ENCODE measurements at regions not wholly inside any gene's neighbourhood (a gene's known extent, or its start where the extent isn't known, plus 50 kb on each side); places are given as distances from the start of the nearest gene placed in this dataset.
"Not testable (repeated sequence)": the region's sequence is repeated elsewhere in the genome, so short reads cannot be mapped to it uniquely, and the experiment has no call there.

DNA sequence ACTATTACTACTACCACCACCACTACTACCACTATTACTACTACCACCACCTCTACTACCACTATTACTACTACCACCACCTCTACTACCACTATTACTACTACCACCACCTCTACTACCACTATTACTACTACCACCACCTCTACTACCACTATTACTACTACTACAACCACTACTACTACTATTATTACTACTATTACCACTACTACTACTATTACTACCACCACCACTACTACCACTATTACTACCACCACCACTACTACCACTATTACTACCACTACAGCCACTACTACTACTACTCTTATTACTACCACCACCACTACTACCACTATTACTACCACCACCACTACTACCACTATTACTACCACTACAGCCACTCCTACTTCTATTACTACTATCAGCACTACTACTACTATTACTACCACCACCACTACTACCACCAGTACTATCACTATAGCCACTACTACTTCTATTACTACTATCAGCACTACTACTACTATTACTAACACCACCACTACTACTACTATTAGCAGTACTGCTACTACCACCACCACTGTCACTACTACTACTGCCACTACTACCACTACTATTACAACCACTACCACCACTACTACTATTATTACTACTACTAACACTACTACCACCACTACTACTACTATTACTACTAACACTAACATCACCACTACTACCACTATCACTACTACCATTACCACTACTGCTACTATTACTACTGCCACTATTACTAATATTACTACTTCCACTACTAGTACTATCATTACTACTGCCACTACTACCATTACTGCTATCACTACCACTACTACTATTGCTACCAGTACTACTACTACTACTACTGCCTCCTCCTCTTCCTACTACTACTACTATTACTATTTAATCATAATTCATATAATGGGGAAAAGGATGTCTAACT, 669.2 kb upstream of the SOX11 start:
- DNase-seq (ENCODE audit: missing footprints); ATAC-seq: not testable (repeated sequence)

DNA sequence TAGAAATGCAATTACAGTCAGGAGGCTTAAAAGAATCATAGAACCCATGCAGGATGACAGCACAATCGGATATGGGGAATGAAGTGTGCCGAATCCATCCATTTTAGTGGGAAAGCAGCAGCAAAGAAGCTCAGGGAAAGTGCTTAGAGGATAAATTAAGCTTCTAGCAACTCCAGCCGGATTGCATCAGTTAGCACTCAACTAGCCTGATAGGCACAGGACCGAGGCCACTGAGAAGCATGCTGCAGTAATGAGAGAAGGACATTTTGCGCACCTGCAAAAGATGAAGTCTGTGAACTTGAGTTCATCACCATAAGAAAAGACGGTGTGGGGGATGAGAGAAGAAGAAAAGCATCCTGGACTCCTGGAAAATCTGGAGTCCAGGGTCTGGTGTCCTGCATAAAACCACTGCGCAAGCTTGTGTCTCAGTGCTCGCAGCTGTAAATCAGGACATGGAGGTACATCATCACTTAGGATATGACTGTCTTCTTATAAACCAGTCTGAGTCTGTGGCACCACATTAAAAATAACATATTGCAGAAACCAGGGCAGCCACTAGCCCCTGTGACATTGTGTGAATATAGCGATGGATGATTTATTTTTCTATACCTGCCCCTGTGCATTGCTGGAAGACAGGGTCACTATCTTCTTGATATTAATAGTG, 665.5 kb upstream of the SOX11 start:
- intact Hi-C loops (cut with DNase I), result no loop called here
- no peak for ATAC-seq
- DNase-seq (ENCODE audit: missing footprints), result no peak

More for the DNA sequence above, 669.2 kb upstream of the SOX11 start:
- intact Hi-C loops (cut with DNase I), result not testable (repeated sequence)

DNA sequence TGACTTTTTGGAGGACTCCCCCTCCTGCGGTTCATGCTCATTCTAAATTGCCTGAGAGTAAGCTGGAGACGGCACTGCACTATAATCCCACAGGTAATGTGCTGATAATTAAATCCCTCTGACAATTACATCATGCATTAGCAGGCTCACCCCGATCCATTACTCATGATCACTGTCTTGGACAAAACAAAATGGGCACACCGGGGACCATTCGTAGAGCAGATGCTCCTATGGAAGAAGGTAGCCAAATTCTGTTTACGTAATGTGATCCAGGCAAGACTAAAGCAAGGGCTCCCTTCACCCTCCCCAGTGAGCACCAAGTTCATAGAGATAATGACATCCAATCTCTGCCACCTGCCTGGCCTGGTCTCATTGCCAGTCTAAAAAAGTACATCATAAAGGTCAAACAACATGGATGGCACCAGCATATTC, 657.1 kb upstream of the SOX11 start:
- no peak for ATAC-seq
- no peak for DNase-seq (ENCODE audit: missing footprints)

DNA sequence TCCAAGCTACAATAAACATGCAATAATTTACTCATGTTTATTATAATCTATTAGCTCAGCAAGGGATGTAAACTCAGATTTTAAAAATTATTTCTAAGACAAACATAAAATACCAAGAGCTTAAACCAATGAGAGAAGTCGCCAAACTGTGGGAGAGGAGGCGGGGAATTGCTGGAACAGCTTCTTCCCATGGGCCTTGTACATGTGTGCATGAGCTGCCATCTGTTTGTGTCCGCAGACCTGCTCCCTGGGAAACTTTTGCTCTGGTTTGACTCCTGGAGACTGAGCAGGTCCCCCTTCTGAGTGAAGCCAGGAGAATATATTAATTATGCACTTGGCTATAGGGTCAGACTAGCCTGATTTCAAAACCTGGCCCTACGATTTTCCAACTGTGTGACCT, 655.9 kb upstream of the SOX11 start:
- intact Hi-C loops (cut with DNase I), result no loop called here
- DNase-seq (ENCODE audit: missing footprints) (no peak), ATAC-seq (no peak)

More for the DNA sequence above, 657.1 kb upstream of the SOX11 start:
- intact Hi-C loops (cut with DNase I), result no loop called here

DNA sequence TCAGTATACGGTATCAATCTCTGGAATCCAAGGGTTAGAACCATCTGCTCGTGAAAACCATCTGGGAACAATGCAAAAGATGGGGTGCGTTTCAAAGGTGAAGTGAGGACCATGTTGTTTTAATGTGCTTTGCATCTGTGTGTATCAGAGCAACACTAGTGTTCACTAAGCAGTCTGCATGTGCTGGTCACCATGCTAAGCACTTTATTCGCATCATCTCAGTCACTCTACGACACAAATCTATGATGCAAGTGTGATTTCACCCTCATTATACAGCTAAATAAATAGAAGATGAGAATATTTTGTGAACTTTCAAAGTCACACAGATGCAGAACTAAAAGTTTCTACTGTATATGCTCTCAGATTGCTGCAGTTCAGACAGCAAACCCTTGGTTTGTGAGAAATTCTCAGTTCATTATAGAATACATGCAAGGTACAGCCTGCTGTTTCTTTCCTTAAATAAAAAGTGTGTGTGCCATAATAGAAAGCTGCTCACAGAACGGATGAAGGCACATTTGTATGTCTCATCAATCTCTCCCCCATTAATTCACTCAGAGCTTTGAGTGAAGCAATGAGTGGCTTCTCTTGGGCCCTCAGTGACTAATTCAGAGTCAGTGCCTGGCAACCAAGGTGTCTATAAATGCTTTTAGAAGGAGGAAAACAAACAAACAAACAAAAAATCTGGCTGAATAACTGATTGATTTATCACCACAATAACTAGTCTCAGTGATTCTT, 652.8 kb upstream of the SOX11 start:
- intact Hi-C loops (cut with DNase I), result no loop called here
- DNase-seq (ENCODE audit: missing footprints) (no peak), ATAC-seq (no peak)

DNA sequence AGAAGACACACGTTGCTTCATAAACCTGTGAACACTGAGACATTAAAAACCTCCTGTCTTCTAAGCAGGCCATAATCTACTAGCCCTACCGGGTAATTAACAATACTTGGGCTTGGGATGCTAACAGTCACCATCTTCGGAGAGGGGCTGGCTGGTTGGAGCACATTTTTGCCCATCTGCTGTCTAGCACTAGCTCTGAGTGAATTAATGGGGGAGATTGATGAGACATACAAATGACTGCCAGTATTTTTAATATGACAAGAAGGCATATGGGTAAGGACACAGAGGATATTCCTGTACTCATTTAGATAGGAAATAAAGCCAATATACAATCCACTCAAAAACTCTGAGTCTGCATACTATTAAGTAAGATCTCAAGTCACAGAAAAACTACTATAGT, 651.6 kb upstream of the SOX11 start:
- intact Hi-C loops (cut with DNase I), result no loop called here
- no peak for ATAC-seq

DNA sequence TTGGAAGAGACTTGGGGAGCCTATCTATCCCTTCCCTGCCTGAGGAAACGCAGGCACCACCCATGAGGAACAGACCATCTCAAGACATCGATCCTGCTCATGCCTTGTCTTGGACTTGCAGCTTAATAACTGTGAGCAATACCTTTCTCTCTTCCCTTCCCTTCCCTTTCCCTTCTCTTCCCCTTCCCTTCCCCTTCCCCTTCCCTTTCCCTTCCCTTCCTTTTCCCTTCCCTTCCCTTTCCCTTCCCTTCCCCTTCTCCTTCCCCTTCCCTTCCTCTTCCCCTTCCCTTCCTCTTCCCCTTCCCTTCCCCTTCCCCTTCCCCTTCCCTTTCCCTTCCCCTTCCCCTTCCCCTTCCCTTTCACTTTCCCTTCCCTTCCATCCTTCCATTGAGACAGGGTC, 650.7 kb upstream of the SOX11 start:
- DNase-seq (ENCODE audit: missing footprints) (no peak), ATAC-seq (no peak)
- intact Hi-C loops (cut with DNase I), result no loop called here

More for the DNA sequence above, 651.6 kb upstream of the SOX11 start:
- DNase-seq (ENCODE audit: missing footprints), result no peak

DNA sequence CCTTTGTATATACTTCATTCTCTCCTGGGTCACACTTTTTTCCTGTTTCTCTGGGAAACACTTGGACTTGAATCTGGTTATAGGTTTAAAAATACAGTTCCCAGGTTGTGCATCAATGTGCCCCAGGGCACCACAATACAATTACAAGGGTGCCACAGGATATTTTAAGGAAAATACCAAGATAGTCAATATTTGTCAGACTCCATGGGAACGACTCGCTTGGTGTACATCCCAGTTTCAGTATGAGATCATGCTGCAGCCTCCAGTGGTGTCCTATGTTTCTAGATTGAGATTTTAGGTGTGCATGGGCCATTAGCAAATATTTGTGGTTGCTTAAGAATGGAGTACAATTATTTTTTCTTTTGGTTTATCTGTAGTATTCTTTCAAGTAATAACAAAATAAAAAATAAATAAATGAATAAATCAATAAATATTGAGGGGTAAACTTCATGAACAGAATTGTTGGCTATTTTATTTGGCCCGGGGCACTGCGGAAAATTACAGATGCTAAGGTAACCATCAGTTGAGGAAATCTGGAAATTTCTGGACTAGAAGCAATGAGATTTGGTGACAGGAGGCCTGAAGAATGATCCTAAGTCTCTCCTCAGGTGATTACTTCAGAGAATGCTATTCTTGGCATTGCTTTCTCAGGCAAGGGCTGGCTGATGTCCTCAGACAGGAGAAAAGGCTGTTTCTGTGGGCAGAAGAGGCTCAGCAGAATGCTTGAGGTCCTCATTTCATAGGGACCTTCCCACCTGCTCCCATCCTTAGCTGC, 649.3 kb upstream of the SOX11 start:
- intact Hi-C loops (cut with DNase I), result no loop called here
- no peak for ATAC-seq
- no peak for DNase-seq (ENCODE audit: missing footprints)

DNA sequence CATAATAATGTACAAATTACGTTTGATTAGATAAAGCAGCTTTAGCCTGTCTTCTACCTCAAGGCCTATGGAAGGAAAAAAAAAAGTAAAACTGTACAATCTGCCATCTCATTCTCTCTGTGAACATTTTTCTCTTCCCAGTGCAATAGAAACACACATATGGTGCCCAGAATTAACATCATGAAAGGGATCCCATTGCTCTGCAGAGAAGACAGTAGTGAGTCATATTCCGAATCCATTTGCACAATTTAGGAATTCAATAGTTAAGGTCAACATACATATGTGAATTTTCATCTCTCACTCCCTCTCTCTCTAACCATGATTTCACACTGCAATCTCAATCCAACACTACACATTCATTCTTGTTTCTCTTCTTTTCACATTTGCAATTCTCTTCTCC, 640.9 kb upstream of the SOX11 start:
- intact Hi-C loops (cut with DNase I), result no loop called here
- ATAC-seq (no peak), DNase-seq (ENCODE audit: missing footprints) (no peak)

DNA sequence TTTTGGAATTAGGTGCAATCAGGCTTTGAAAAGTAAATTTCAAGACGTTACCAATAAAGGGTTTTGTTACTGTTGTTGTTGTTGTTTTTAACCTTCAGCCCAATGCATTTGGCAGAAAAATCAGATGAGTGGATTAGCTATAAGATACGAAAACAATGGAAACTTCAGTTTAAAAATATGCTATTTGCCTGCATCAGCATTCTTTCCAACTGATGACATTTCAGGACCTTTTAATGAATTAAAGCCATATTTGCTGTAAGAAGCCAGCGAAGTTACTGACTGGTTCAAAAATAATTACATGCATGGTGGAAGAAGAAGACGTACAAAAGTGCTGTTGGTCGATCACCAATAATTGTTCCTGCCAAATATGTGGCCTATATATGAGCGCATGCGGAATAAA, 639.3 kb upstream of the SOX11 start:
- DNase-seq (ENCODE audit: missing footprints) (no peak), ATAC-seq (no peak)
- intact Hi-C loops (cut with DNase I), result no loop called here

DNA sequence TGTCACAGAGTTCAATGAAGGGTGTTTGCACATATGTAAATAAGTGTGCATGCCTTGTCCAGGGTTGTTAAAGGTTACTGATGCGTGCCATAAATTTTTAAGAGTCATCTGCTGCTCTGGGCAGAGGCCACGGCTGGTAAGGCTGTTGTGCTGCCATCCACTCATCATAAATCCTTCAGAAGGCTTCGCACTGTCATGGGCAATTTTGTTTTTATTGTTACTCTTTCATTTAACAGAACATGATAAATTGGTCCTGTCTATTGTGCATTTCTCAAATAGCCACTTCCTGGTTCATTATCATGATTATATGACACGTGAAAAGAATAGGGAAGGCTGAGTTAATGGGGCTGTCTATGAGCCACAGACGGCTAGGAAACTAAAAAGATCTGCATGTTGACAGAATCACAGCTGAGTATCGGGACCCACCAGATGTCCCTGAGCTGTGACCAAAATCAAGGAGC, 634.3 kb upstream of the SOX11 start:
- intact Hi-C loops (cut with DNase I), result no loop called here
- ATAC-seq, result no peak
- DNase-seq (ENCODE audit: missing footprints), result no peak

DNA sequence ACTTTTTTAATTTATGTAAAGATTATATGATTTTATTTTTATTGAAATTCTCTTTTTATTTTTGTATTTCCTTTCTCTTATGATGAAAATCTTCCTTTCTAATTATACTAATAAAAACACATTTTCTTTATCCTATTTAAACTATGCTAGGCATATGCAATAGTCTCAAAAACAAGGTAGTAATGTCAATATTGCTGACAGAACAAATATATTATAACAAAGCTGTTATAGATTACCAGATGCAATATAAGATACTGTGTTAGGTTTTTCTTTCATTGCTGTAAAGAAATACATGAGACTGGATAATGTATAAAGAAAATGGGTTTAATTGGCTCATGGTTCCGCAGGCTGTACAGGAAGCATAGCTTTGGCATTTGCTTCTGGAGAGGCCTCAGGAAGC, 631.2 kb upstream of the SOX11 start:
- intact Hi-C loops (cut with DNase I), result no loop called here
- DNase-seq (ENCODE audit: missing footprints) (no peak), ATAC-seq (no peak)

DNA sequence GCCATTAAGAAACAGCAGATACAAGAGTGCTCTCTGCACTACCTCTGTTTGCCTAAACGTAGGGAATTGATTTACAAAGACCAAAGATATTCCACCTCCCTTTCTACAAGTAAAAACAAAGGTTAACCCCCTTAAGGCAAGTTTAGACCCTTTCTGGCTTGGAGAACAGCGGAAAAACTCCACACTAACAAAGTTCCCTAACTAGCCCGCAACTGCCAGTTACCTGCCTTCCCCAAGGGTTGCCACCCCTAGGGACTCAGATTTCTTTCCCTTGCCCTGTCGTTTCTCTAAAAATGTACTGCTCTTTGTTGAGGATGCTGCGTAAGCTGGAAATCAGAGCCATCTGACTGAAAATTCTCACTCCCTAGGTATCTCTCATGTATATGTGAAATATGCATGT, 627.5 kb upstream of the SOX11 start:
- intact Hi-C loops (cut with DNase I), result no loop called here
- no peak for ATAC-seq
- DNase-seq (ENCODE audit: missing footprints), result no peak

DNA sequence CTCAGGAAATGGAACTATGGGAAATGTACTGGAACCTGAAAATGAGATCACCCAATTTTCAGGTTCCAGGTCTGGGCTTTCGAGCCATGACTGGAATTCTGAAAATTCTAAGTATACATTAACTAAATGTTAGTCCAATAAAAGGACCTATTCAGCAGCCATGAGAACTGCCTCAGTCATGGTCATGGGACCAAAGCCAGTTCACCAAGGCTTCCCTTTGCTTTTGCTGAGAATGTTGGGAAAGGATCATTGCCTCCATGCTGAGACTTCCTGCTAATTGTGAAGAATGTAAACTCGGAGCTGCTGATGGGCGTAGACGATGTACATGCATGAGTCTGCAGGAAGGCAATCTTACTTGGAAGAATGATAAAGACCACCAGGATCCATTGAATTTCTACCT, 624.4 kb upstream of the SOX11 start:
- no peak for DNase-seq (ENCODE audit: missing footprints)
- ATAC-seq, result no peak
- intact Hi-C loops (cut with DNase I), result no loop called here

DNA sequence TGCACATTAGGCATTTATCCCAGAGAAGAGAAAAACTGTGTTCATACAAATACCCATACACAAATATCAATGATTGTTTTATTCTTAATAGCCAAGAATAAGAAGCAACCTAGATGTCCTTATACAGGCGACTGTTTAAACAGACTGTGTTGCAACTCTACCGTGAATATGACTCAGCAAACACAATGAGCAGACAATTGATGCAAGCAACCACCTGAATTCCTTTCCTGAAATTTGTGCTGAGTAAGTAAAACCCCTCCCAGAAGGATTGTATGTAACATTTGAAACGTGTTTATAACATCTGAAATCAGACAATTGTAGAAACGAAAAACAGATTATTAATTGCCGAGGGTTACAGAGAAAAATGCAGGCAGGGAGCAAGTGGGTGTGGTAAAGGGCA, 621.9 kb upstream of the SOX11 start:
- intact Hi-C loops (cut with DNase I), result no loop called here
- DNase-seq (ENCODE audit: missing footprints) (no peak), ATAC-seq (no peak)

DNA sequence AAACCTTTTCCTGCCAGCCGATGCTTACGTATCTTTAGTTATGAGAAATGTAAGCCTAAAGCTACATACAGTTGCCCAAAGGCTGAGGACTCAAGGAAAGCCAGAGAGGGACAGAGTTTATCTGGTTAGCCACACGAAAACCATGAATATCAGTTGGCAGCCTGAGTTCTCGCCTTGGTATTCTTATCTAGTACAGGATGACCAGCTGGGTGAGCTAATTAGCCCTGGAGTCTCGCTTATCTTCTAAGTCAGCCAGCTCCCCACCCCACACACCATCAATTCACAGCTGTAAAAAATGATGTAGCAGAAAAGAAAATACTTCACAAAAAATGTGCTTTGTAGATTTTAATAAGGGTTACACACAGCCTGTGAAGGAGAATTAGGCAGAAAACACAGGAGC, 617.5 kb upstream of the SOX11 start:
- no peak for ATAC-seq
- intact Hi-C loops (cut with DNase I), result no loop called here
- no peak for DNase-seq (ENCODE audit: missing footprints)

DNA sequence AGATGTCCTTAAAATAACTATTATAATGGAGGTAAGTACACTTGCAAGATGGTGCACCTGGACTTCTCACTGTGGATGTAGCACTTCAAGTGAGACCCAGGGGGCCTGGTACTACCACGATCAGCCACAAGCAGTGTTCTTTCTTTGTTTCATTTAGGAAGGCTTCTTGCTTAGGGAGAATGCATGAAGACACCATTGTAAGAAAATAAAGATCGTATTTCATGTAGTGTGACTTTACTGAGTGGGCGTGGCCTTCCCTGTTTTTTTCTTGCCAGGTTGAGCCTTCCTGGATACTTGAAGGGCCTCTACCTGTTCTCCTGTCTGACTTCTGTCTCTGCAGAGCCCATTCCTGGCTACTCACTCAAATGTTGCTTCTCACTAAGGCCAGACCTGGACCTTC, 615.6 kb upstream of the SOX11 start:
- DNase-seq (ENCODE audit: missing footprints) (no peak), ATAC-seq (no peak)
- intact Hi-C loops (cut with DNase I), result no loop called here

DNA sequence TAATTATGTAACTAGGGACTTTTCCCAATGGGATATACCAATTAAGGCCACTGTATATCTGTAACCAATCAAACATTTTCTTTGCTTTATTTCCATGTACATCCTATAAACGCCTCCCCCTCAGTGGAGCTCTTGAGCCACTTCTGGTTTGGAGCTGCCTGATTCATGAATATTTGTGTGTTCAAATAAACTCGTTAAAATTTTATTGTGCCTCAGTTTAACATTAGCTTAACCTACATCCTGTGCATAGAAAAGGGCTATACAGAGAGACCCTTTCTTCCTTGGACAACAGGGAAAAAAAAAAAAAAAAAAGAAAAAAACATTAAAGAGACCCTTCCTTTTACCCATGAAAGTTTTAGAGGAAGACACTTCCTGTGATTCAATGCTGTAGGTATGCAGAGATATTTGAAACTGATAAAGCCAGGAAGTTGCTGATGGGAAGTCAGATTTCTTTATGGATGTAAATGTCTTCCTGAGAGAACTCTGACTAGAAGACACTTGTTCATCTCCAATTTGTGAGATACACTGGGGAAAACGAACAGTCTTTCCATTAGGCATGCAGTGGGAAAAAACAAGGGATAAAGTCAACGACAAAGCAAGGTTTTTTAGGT, 614.6 kb upstream of the SOX11 start:
- ATAC-seq (no peak), DNase-seq (ENCODE audit: missing footprints) (no peak)
- intact Hi-C loops (cut with DNase I), result no loop called here
